Spinal cord (tissue), 9 donors: ENCODE measurements at regions not wholly inside any gene's neighbourhood (a gene's known extent, or its start where the extent isn't known, plus 50 kb on each side); places are given as distances from the start of the nearest gene placed in this dataset.

ENCODE experiments used
- DNase-seq, 6 donors: peaks; one replicate each; pipeline versions ENCODE4 v3.0.0 to v3.0.0-alpha.2; 2013 to 2015; ENCODE audit warnings: low spot score in 6 of 6, low read depth in 4 of 6
- H3K27ac ChIP-seq: one replicate; pipeline ENCODE4 v1.5.1; 2013; ENCODE audit warnings: low read depth, low read length, control low read depth
- H3K27me3 ChIP-seq: one replicate; pipeline ENCODE4 v1.6.1; 2013; ENCODE audit warnings: low read length; ENCODE audit not compliant: control insufficient read depth, insufficient read depth
- H3K36me3 ChIP-seq: one replicate; pipeline ENCODE4 v1.6.1; 2013; ENCODE audit warnings: low read length; ENCODE audit not compliant: control insufficient read depth, insufficient read depth
- H3K4me1 ChIP-seq: one replicate; pipeline ENCODE4 v1.6.1; 2013; ENCODE audit warnings: low read length; ENCODE audit not compliant: control insufficient read depth, insufficient read depth
- H3K4me3 ChIP-seq: one replicate; pipeline ENCODE4 v1.5.1; 2013; ENCODE audit warnings: low read depth, low read length, control low read depth
- H3K9me3 ChIP-seq: one replicate; pipeline ENCODE4 v1.6.1; 2013; ENCODE audit warnings: low read length; ENCODE audit not compliant: control insufficient read depth, insufficient read depth
- WGBS: methylation state at CpG from one replicate; pipeline ENCODE4 v1.1.5; 2013; ENCODE audit warnings: missing lambda C conversion rate; ENCODE audit not compliant: insufficient coverage; 5-methylcytosine and 5-hydroxymethylcytosine counted together
- donor health status: healthy.

- Histone ChIP-seq H3K9me3 (no peaks in the 10 kb centered on the region), H3K4me3 (no peak overlapping the region), H3K27ac (no peak overlapping the region), H3K27me3 (no peaks in the 10 kb centered on the region), H3K36me3 (no peaks in the 10 kb centered on the region), H3K4me1 (peaks cover 3% of the 10 kb centered on the region)
- WGBS, result no CpG with 5 or more reads among the region's 2 CpGs
- DNase-seq, result no peak
Observed at GRCh38 chr17:63120406-63120805, 154.4 kb downstream of the TANC2 start.

DNA sequence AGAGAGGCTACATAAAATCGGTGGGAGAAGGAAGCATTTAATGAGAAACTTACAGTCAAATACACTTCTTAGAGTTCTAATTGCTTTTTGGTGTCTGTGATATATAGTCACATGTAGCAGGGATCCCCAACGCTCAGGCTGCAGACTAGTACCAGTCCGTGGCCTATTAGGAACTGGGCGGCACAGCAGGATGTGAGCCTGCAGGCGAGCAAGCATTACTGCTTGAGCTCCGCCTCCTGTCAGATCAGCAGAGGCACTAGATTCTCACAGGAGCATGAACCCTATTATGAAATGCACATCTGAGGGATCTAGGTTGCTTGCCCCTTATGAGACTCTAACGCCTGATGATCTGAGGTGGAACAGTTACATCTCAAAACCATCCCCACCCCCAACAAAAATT is 158.5 kb downstream of the TANC2 start:
- Histone ChIP-seq H3K36me3 (no peaks in the 10 kb centered on the region), H3K4me1 (peaks cover 3% of the 10 kb centered on the region), H3K27me3 (no peaks in the 10 kb centered on the region), H3K27ac (no peak overlapping the region), H3K9me3 (no peaks in the 10 kb centered on the region), H3K4me3 (no peak overlapping the region)
- 64% methylated on average over 6 of the region's 7 CpGs for WGBS
- no peak for DNase-seq

- Histone ChIP-seq H3K9me3 (no peaks in the 10 kb centered on the region), H3K4me1 (no peaks in the 10 kb centered on the region), H3K27ac (no peak overlapping the region), H3K4me3 (no peak overlapping the region), H3K36me3 (no peaks in the 10 kb centered on the region), H3K27me3 (no peaks in the 10 kb centered on the region)
- no peak for DNase-seq
- WGBS, result no CpG with 5 or more reads among the region's 3 CpGs
Observed at GRCh38 chr17:63124958-63125357, 158.9 kb downstream of the TANC2 start.

DNA sequence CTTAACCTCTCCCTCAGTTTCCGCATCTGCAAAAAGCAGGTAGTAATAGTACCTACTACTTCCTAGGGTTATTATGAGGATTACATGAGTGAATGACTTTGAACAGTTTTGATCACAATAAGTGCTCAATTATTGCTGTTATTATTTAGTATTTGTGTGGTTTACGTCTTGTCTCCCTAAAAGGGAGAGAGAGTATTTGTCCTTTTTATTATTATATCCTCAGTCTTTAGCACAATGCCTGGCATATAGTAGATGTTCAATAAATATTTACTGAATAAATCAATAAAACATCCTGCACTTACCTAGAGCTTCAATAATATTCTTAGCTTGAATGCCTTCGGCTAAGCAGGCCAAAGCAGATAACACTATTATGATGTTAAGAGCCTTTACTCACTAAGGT is 160.0 kb downstream of the TANC2 start:
- H3K4me3 ChIP-seq, result no peak overlapping the region
- no peak for DNase-seq
- H3K36me3 ChIP-seq, result no peaks in the 10 kb centered on the region
- H3K4me1 ChIP-seq, result no peaks in the 10 kb centered on the region
- H3K9me3 ChIP-seq, result no peaks in the 10 kb centered on the region
- WGBS, result no CpG with 5 or more reads among the region's 3 CpGs
- no peak overlapping the region for H3K27ac ChIP-seq
- H3K27me3 ChIP-seq, result no peaks in the 10 kb centered on the region

DNA sequence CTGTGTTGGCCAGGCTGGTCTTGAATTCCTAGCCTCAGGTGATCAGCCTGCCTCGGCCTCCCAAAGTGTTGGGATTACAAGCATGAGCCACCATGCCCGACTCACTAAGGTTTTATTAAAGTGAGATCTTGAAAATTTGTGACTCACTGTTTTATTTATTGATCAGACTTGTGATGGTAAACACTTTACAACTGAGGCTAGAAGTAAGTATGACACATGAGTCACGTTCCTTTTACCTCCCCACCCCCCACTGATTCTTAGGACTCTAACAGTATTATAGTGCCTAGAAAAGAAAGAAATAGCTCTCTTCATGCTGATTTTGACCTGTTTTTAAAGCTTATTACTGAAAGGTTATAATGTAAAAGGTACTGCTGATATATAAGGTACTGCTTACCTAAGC is 160.6 kb downstream of the TANC2 start:
- no CpG with 5 or more reads among the region's 3 CpGs for WGBS

GRCh38 chr17:63132459-63132911 is 166.4 kb downstream of the TANC2 start:
- no CpG with 5 or more reads among the region's 1 CpG for WGBS
- Histone ChIP-seq H3K27me3 (no peaks in the 10 kb centered on the region), H3K4me1 (peaks cover 3% of the 10 kb centered on the region), H3K27ac (peak overlapping the region; percentile 45), H3K36me3 (no peaks in the 10 kb centered on the region), H3K9me3 (no peaks in the 10 kb centered on the region), H3K4me3 (no peak overlapping the region)
- peak in 1 of 6 donors; percentile 35 for DNase-seq

More for the DNA sequence above, 160.6 kb downstream of the TANC2 start:
- Histone ChIP-seq H3K36me3 (no peaks in the 10 kb centered on the region), H3K4me3 (no peak overlapping the region), H3K27me3 (no peaks in the 10 kb centered on the region), H3K9me3 (no peaks in the 10 kb centered on the region), H3K4me1 (no peaks in the 10 kb centered on the region), H3K27ac (no peak overlapping the region)
- no peak for DNase-seq

- Histone ChIP-seq H3K4me1 (peaks cover 3% of the 10 kb centered on the region), H3K36me3 (no peaks in the 10 kb centered on the region), H3K27me3 (no peaks in the 10 kb centered on the region), H3K27ac (no peak overlapping the region), H3K4me3 (no peak overlapping the region), H3K9me3 (no peaks in the 10 kb centered on the region)
- DNase-seq, result no peak
Observed at GRCh38 chr17:63133491-63133890, 167.5 kb downstream of the TANC2 start.

DNA sequence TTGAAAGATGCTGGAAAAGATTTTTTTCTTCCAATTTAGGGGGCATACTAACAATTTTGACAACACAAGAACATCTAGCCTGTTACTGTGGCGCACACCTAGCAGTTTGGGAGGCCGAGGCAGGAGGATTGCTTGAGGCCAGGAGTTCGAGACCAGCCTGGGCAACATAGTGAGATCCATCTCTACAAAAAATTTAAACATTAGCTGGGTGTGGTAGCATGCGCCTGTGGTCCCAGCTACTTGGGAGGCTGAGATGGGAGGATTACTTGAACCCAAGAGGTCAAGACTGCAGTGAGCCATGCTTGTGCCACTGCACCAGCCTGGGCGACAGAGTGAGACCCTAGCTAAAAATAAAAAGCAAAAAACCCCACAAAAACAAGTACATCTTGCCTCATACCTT is 168.8 kb downstream of the TANC2 start:
- WGBS, result no CpG with 5 or more reads among the region's 5 CpGs
- no peaks in the 10 kb centered on the region for H3K9me3 ChIP-seq
- no peaks in the 10 kb centered on the region for H3K27me3 ChIP-seq
- H3K4me3 ChIP-seq, result no peak overlapping the region
- no peak overlapping the region for H3K27ac ChIP-seq
- DNase-seq, result no peak
- H3K4me1 ChIP-seq, result peaks cover 3% of the 10 kb centered on the region
- H3K36me3 ChIP-seq, result no peaks in the 10 kb centered on the region

- DNase-seq, result no peak
- Histone ChIP-seq H3K4me3 (no peak overlapping the region), H3K27me3 (no peaks in the 10 kb centered on the region), H3K36me3 (no peaks in the 10 kb centered on the region), H3K27ac (peak overlapping the region; percentile 27), H3K9me3 (no peaks in the 10 kb centered on the region), H3K4me1 (peaks cover 3% of the 10 kb centered on the region)
- WGBS, result 46% methylated on average over 2 of the region's 4 CpGs
Observed at GRCh38 chr17:63136369-63137012, 170.5 kb downstream of the TANC2 start.

GRCh38 chr17:63137163-63137562 is 171.1 kb downstream of the TANC2 start:
- Histone ChIP-seq H3K9me3 (no peaks in the 10 kb centered on the region), H3K4me1 (peaks cover 3% of the 10 kb centered on the region), H3K27me3 (no peaks in the 10 kb centered on the region), H3K27ac (no peak overlapping the region), H3K36me3 (no peaks in the 10 kb centered on the region), H3K4me3 (no peak overlapping the region)
- no peak for DNase-seq
